SK-N-MC (cell line): ENCODE measurements at regions not wholly inside any gene's neighbourhood (a gene's known extent, or its start where the extent isn't known, plus 50 kb on each side); places are given as distances from the start of the nearest gene placed in this dataset.

ENCODE experiments used
- DNase-seq: peaks from one replicate; pipeline ENCODE4 v3.0.0-alpha.2; 2011; ENCODE audit warnings: low read depth, low spot score
- H3K27ac ChIP-seq: fragments of 200-600 bp; sonication (generic); 2 replicates; pipeline ENCODE4 v1.5.1; 2016; ENCODE audit warnings: mixed run types
- H3K36me3 ChIP-seq: fragments of 200-600 bp; sonication (generic); 2 replicates; pipeline ENCODE4 v1.6.1; 2017; ENCODE audit warnings: antibody characterized with exemption, low read length, mixed read lengths; ENCODE audit not compliant: insufficient read depth
- H3K4me3 ChIP-seq: fragments of 200-600 bp; sonication (generic); 2 replicates; pipeline ENCODE4 v1.5.1; 2016
- H3K9ac ChIP-seq: fragments of 200-600 bp; sonication (generic); 2 replicates; pipeline ENCODE4 v1.8.0; 2017; ENCODE audit warnings: mixed run types, mixed read lengths; ENCODE audit not compliant: insufficient read length
- H3K9me3 ChIP-seq: fragments of 200-600 bp; sonication (generic); 2 replicates; pipeline ENCODE4 v1.6.1; 2017; ENCODE audit warnings: low read depth, mild to moderate bottlenecking, antibody characterized with exemption, low read length, moderate library complexity, mixed read lengths
- EZH2 ChIP-seq: fragments of 200-600 bp; sonication (generic); IDR thresholded peaks from one replicate; pipeline ENCODE4 v1.6.1; 2017; ENCODE audit warnings: antibody characterized with exemption
- FOXP2 ChIP-seq: optimal IDR thresholded peaks from 2 replicates; pipeline ENCODE3; 2011; ENCODE audit warnings: mild to moderate bottlenecking, moderate library complexity; ENCODE audit not compliant: insufficient read depth; ENCODE audit errors: extremely low read length, control extremely low read depth
- POLR2AphosphoS5 ChIP-seq: IDR thresholded peaks from 2 replicates; pipeline ENCODE4 v1.6.1; 2012; ENCODE audit warnings: mild to moderate bottlenecking, low read depth, low read length, borderline replicate concordance

GRCh38 chr5:74288448-74289108 is 351.9 kb downstream of the ENC1 start:
- TF ChIP-seq FOXP2 (no peak), EZH2 (no peak), POLR2AphosphoS5 (no peak)
- H3K9me3 ChIP-seq, result no peaks in the 10 kb centered on the region
- no peak overlapping the region for H3K4me3 ChIP-seq
- H3K27ac ChIP-seq, result no peak overlapping the region
- H3K9ac ChIP-seq, result no peak overlapping the region
- DNase-seq, result no peak
- no peaks in the 10 kb centered on the region for H3K36me3 ChIP-seq

GRCh38 chr5:74288038-74288437 is 352.5 kb downstream of the ENC1 start:
- H3K36me3 ChIP-seq, result no peaks in the 10 kb centered on the region
- DNase-seq, result no peak
- TF ChIP-seq FOXP2, result no peak
- TF ChIP-seq EZH2, result no peak
- no peak for TF ChIP-seq POLR2AphosphoS5
- no peaks in the 10 kb centered on the region for H3K9me3 ChIP-seq
- H3K27ac ChIP-seq, result no peak overlapping the region
- no peak overlapping the region for H3K9ac ChIP-seq
- no peak overlapping the region for H3K4me3 ChIP-seq

DNA sequence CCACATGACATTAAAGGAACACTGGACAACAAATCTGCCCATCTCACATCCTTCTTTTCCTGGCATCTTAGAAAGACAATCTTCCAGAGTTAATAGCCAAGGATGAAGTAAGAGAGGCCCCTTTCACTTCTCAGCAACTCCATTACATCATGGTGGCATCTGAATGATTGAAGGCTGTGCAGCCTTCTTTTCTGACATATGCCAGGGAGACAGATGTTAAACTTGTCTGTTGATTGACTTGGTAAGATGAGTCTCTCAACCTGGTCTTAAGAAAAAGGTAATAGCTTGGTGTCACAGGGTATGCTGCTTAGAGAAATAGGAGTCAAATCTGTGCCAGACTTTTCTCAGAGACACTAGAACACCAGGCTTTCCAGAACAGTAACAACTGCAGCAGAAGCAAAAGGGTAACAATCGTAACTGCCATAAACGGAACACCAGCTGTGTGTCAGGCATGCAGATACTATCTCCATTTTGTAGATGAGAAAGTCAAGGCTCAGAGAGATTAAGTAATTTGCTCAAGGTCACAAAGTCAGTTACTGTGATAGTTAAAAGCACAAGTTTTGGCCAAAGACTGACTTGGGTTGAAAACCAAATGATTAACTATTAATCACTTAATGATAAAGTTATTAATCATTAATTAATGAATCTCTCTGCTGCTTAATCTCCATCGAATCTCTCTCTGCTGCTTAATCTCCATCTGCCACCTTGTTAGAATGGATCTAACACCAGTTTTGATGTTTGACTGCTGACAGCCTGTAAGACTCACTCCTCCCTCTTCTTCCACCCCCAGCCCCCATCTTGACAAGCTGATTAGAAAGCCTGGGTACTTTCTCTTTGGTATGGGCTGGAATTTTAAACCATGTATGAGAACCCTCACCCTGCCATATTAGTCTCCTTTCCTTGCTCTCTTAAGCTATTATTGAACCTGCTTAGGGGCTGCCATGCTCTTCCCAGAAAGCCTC is 353.5 kb downstream of the ENC1 start:
- H3K36me3 ChIP-seq, result no peaks in the 10 kb centered on the region
- no peak for TF ChIP-seq EZH2
- no peak for TF ChIP-seq POLR2AphosphoS5
- no peak for TF ChIP-seq FOXP2
- H3K9ac ChIP-seq, result no peak overlapping the region
- no peaks in the 10 kb centered on the region for H3K9me3 ChIP-seq
- H3K4me3 ChIP-seq, result no peak overlapping the region
- no peak for DNase-seq
- no peak overlapping the region for H3K27ac ChIP-seq

DNA sequence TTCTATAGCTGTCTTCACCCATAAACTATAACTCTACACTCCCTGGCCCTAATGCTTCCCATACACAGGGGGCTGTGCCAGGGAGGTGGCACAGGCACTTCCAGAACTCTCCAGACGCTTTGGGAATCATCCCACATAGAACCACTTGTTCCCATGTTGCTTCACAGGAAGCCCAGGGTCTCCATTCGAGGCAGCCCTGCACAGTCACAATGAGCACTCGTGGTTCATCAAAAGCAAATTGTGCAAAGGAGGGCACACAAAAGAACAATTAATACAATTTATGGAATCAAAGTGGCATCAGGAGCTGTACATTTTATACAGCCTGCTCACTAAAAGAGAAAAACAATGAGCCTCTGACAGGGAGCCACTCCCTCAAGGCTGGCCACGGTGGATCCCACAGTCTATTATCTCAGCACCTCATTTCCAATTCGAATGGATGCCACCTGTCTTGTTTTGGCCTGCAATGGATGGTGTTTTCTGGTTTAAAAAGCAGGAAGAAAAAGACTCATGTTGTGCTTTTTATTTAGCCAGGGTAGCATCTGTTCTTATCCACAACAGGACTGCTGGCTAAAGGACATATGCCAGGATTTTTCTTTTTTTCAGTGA is 354.8 kb downstream of the ENC1 start:
- no peak for DNase-seq
- no peak overlapping the region for H3K27ac ChIP-seq
- no peaks in the 10 kb centered on the region for H3K9me3 ChIP-seq
- H3K36me3 ChIP-seq, result no peaks in the 10 kb centered on the region
- TF ChIP-seq POLR2AphosphoS5 (no peak), FOXP2 (no peak), EZH2 (no peak)
- H3K4me3 ChIP-seq, result no peak overlapping the region
- no peak overlapping the region for H3K9ac ChIP-seq

DNA sequence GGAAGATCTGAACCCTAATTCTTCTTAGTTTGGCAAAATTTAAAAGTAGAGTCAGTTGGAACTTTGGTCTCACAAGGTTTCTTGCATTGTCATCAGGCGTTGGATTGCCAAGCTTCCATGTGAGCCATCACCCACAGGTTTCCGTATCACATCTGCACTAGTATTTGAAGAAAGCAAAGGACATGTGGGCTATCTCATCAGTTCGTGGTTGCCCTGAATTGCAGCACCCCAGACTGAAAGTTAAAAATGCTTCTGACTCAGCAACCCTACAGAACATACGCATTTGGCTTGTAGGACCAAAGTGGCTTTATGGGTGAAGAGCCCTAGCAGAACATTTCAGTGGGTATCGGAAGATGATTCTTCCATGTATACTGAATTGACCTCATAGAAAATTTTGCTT is 358.0 kb downstream of the ENC1 start:
- Histone ChIP-seq H3K27ac (no peak overlapping the region), H3K9me3 (no peaks in the 10 kb centered on the region), H3K9ac (no peak overlapping the region), H3K4me3 (no peak overlapping the region), H3K36me3 (no peaks in the 10 kb centered on the region)
- TF ChIP-seq EZH2, result no peak
- no peak for TF ChIP-seq FOXP2
- no peak for TF ChIP-seq POLR2AphosphoS5
- DNase-seq, result no peak

DNA sequence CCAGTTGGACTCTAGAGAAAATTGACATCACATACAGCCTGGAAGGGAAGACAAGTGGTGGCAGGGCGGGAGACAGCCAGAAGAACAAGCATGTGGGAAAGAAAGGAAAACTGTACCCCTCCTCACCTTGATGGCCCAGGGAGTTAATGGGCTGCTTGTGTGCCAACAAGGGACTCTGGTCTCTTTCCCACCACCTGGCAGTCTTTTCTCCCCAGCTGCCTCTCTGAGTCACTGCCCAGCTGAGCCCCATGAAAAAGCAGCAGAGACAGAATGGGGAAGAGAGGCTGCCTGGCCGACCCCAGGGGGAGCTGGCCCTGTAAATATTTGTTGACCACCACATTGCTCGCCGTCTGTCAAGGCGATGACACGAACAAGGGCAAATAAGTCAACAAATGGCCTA is 359.4 kb downstream of the ENC1 start:
- no peak for DNase-seq
- H3K4me3 ChIP-seq, result no peak overlapping the region
- TF ChIP-seq EZH2, result no peak
- no peak for TF ChIP-seq FOXP2
- no peak for TF ChIP-seq POLR2AphosphoS5
- no peaks in the 10 kb centered on the region for H3K9me3 ChIP-seq
- no peak overlapping the region for H3K27ac ChIP-seq
- H3K9ac ChIP-seq, result no peak overlapping the region
- H3K36me3 ChIP-seq, result no peaks in the 10 kb centered on the region

DNA sequence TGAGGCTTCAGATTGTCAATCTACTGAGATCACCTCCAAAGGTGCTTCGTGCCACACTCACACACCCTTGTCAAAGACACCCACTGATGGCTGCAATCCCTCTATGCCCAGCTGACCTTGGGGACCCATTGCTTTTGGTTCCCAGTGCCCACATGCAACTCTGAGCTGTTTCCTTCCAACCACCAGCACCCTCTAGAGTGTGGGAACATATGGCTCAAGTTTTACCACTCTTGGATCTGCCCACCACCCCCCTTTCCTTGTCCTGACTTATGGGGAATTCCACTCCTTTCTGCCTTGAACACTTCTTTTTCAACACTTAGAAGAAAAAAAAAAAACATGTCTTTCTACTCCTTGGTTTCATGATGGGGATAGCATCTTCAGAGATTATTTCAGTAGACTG is 360.2 kb downstream of the ENC1 start:
- Histone ChIP-seq H3K9ac (no peak overlapping the region), H3K27ac (no peak overlapping the region), H3K36me3 (no peaks in the 10 kb centered on the region), H3K4me3 (no peak overlapping the region), H3K9me3 (no peaks in the 10 kb centered on the region)
- no peak for DNase-seq
- TF ChIP-seq FOXP2, result no peak
- TF ChIP-seq POLR2AphosphoS5, result no peak
- TF ChIP-seq EZH2, result no peak

- TF ChIP-seq EZH2 (no peak), FOXP2 (no peak), POLR2AphosphoS5 (no peak)
- no peak overlapping the region for H3K27ac ChIP-seq
- DNase-seq, result no peak
- H3K9me3 ChIP-seq, result no peaks in the 10 kb centered on the region
- H3K9ac ChIP-seq, result no peak overlapping the region
- no peak overlapping the region for H3K4me3 ChIP-seq
- no peaks in the 10 kb centered on the region for H3K36me3 ChIP-seq
Observed at GRCh38 chr5:74279244-74279643, 361.3 kb downstream of the ENC1 start.
